K562 (cell line): ENCODE measurements at regions not wholly inside any gene's neighbourhood (a gene's known extent, or its start where the extent isn't known, plus 50 kb on each side); places are given as distances from the start of the nearest gene placed in this dataset.
A peak's percentile ranks its signal among the peaks of the same experiment; 100 is the strongest.

ENCODE experiments used
- ADNP ChIP-seq: fragments of 200-800 bp; sonication (Bioruptor generic); IDR thresholded peaks from 2 replicates; pipeline ENCODE4 v1.6.1; 2016; ENCODE audit warnings: missing genetic modification characterization, missing compliant biosample characterization
- ATF1 ChIP-seq, 2 experiments: fragments of 450-650 bp in 1 of 2; IDR thresholded peaks; 2 replicates each; pipeline ENCODE4 v1.6.1; 2016; ENCODE audit warnings: missing compliant biosample characterization in 1 of 2, missing genetic modification characterization in 1 of 2
- ETV5 ChIP-seq: sonication (generic); formaldehyde crosslinking; IDR thresholded peaks from 2 replicates; pipeline ENCODE4 v1.4.0; 2020; ENCODE audit warnings: low read depth, mild to moderate bottlenecking, missing genetic modification reagents
- MITF ChIP-seq: IDR thresholded peaks from 2 replicates; pipeline ENCODE4 v1.6.1; 2014; ENCODE audit warnings: antibody characterized with exemption
- MLLT1 ChIP-seq, 2 experiments: fragments of 450-650 bp; IDR thresholded peaks; 2 replicates each; pipeline ENCODE4 v1.6.1; 2016
- NR2F6 ChIP-seq: fragments of 450-650 bp; formaldehyde crosslinking; IDR thresholded peaks from 2 replicates; pipeline ENCODE4 v1.4.0; 2020; ENCODE audit warnings: mild to moderate bottlenecking
- RFX5 ChIP-seq: IDR thresholded peaks from 2 replicates; pipeline ENCODE4 v1.6.1; 2011; ENCODE audit warnings: low read depth, mild to moderate bottlenecking, improper control_type of control experiment, low read length
- TFAM ChIP-seq: fragments of 250-450 bp; sonication (Bioruptor Pico); conservative IDR thresholded peaks from 2 replicates; pipeline ENCODE4 v1.5.0; 2021; ENCODE audit warnings: mild to moderate bottlenecking, moderate library complexity
- ZBTB40 ChIP-seq, 2 experiments: fragments of 450-650 bp in 1 of 2; sonication (generic) in 1 of 2; formaldehyde crosslinking in 1 of 2; IDR thresholded peaks; 2 replicates each; pipeline versions ENCODE4 v1.7.1 to v1.9.0; 2016 to 2022; ENCODE audit warnings: inconsistent platforms in 1 of 2, mild to moderate bottlenecking in 1 of 2, missing genetic modification reagents in 1 of 2
- ZFP91 ChIP-seq: sonication (generic); formaldehyde crosslinking; IDR thresholded peaks from 2 replicates; pipeline ENCODE4 v1.8.0; 2022; ENCODE audit warnings: mild to moderate bottlenecking, missing genetic modification reagents
- ZNF143 ChIP-seq: sonication (generic); formaldehyde crosslinking; IDR thresholded peaks from 2 replicates; pipeline ENCODE4 v1.9.0; 2022; ENCODE audit warnings: mild to moderate bottlenecking, missing genetic modification reagents
- ZNF316 ChIP-seq: fragments of 450-650 bp; IDR thresholded peaks from 2 replicates; pipeline ENCODE4 v1.6.1; 2016

DNA sequence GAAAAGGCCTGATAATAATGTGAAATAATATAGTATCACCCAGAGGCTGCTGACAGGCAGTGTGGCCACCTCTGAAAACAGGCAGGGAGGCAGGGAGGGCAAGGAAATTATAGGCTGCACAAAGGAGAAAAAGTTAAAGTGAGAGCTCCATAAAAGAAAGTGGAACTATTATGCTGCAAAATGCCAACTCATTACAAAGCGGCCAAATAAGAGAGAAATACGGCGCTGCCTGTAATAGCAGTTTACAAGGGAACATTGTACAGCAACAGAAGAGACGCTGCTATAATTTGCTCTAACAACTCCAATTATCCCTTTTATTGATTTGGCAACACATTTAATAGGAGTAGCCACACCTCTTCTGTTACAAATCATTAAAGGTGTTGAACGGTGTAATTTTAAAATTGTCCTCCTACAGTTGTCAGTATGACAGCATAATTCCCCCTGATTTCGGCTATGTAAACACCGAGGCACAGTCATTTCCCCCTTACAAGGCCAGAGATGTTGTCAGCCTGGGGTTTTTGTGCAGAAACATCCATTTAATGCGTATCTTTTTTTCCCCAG lies 120.3 kb downstream of the MRM1 start (continued):
- TF ChIP-seq ZBTB40 (IDR thresholded peaks at IDR 0.05) (peak; percentile 61), ZBTB40 (CRISPR knock-in tag; IDR thresholded peaks at IDR 0.05) (no peak), ZNF143 (CRISPR knock-in tag) (no peak), ZFP91 (no peak), ETV5 (no peak), ATF1 (CRISPR knock-in tag; IDR thresholded peaks at IDR 0.05) (no peak), ATF1 (tag; IDR thresholded peaks at IDR 0.05) (no peak), RFX5 (no peak), MLLT1 (IDR thresholded peaks at IDR 0.05) (peak in 1 of 2 experiments; percentile 48; a peak in 2 of 4 replicates), ADNP (no peak), MITF (no peak), ZNF316 (peak; percentile 65), TFAM (CRISPR knock-in tag) (no peak), NR2F6 (CRISPR knock-in tag) (no peak)
